GM19438 (cell line): ENCODE measurements at regions not wholly inside any gene's neighbourhood (a gene's known extent, or its start where the extent isn't known, plus 50 kb on each side); places are given as distances from the start of the nearest gene placed in this dataset.
"Not testable (repeated sequence)": the region's sequence is repeated elsewhere in the genome, so short reads cannot be mapped to it uniquely, and the experiment has no call there.

ENCODE experiments used
- ATAC-seq: cut with Tn5 transposase; IDR thresholded peaks from one replicate; pipeline ENCODE4 v1.9.1; 2021; ENCODE audit warnings: low read depth; ENCODE audit not compliant: unreplicated experiment

- ATAC-seq, result not testable (repeated sequence)
These were observed 113.4 kb downstream of the XPNPEP1 start for GRCh38 chr10:109809954-109810353.

- ATAC-seq, result not testable (repeated sequence)
These were observed 122.1 kb downstream of the XPNPEP1 start for GRCh38 chr10:109801191-109801590.

GRCh38 chr10:109790647-109791046 lies 132.7 kb downstream of the XPNPEP1 start:
- ATAC-seq, result no peak

GRCh38 chr10:109784236-109784635 lies 139.1 kb downstream of the XPNPEP1 start:
- no peak for ATAC-seq

GRCh38 chr10:109783286-109783685 lies 140.0 kb downstream of the XPNPEP1 start:
- ATAC-seq, result no peak

- no peak for ATAC-seq
These were observed 142.3 kb downstream of the XPNPEP1 start for GRCh38 chr10:109780997-109781396.

DNA sequence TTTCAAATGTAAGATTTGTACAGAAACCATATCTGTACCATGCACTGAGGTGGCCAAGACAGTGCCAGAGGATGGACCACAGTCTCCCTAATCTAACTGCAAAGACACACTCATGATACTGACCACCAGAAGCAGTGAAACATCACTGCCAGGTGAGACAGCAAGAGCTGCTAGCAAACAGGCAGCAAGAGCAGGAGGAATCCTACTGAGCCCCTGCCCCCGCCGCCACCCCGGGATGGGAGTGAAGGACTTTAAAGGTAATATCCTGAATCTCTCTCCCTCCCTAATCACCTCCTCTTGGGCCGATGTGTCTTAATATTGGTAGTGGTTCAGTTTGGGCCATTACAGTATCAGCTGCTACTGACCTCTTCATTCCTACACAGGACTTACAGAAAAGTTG lies 144.3 kb downstream of the XPNPEP1 start:
- no peak for ATAC-seq

- no peak for ATAC-seq
These were observed 149.2 kb downstream of the XPNPEP1 start for GRCh38 chr10:109774121-109774440.

DNA sequence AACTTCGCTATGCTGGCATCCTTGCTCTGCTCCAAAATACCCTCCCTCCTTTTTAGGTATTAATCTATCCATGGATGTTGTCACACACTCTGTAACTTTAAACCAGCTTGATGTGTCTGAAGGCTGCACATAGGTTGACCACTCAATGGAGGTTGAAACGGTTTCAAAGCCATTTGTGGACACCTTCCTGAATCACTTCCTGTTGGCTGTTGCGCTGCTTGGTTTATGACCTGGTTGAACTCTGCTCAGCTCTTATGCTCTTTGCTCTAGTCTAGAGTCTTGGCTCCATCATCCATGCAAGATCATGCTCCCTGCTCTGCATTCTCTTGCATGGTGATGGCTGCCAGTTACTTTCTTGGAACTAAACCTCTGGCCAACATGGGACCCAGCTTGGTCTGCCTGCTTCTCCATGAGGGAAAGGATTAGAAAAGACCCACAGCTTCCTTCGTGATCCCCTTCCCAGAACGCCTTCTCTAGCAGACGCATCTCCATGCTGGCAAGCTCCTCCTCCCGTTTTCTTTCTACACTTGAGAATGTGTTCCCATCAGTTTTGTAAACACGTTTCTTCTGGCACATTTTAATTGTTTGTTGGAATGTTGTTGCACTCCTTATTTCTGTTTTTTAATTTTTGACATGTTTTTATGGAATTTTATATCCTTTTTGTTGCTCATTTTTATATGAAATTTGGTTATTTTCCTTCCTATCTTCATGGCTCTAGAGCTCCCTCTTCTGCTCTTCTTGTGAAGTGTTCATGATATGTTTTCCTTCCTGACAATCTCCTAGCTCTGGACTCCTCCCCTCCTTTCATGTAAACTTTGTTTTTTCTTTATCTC lies 149.8 kb downstream of the XPNPEP1 start:
- no peak for ATAC-seq

DNA sequence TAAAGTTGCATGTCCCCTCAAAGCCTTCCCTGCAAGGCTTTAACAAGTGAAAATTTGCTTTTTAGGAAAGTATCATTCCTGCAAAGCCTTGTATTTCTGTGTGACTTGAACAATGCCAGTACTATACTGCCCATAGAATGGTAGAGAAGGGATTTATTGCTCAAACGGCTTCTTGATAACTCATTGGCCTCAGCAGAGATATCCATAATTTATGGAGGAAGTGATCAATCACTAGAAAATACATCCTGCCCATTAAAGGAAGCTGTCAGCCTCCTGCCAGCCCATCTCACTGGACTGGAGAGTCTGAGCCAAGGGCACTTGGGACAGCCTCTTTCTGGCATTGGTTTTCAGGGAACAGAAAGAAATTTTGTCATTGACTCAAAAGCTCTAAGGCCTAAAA lies 152.6 kb downstream of the XPNPEP1 start:
- no peak for ATAC-seq

GRCh38 chr10:109769966-109770365 lies 153.3 kb downstream of the XPNPEP1 start:
- ATAC-seq, result no peak

DNA sequence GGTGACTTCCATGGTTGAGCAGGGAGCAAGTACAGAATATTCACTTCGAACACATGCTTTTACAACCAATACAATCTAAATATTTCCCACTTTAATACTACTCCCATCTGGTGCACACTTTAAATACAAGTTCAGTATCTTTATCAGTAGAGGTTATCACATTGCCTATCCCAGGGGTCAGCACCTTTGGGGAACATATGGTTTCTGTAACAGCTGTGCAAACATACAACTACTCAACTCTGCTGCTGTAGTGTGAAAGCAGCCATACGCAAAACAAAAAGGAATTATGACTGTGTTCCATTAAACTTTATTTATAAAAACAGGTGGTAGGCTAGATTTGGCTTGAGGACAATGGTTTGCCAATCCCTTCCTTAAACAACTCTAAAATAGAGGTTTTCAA lies 157.5 kb downstream of the XPNPEP1 start:
- no peak for ATAC-seq

- ATAC-seq, result no peak
These were observed 160.8 kb downstream of the XPNPEP1 start for GRCh38 chr10:109762555-109762954.

- ATAC-seq, result not testable (repeated sequence)
These were observed 165.6 kb downstream of the XPNPEP1 start for GRCh38 chr10:109757670-109758069.

DNA sequence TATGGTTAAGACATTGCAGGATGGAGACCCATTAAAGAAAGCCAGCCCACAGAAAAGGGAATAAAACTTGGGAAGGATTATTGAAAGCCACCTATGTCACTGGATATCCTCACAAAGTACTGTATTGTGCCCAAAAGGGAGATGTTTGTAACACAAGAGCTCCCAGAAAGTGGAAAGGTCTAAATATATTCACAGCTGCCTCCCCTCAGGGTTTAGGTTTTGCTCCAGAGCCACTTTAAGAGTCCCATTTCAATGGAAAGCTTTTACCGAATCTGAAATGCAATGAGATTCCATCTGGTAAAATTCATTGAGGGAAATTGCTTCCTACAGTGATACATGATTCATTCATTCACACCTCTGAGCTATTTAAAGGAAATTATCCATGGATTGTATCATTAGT lies 176.4 kb downstream of the XPNPEP1 start:
- no peak for ATAC-seq

GRCh38 chr10:109744020-109744419 lies 179.3 kb downstream of the XPNPEP1 start:
- ATAC-seq, result no peak

GRCh38 chr10:109743574-109743973 lies 179.7 kb downstream of the XPNPEP1 start:
- no peak for ATAC-seq

- no peak for ATAC-seq
These were observed 180.2 kb downstream of the XPNPEP1 start for GRCh38 chr10:109743146-109743545.

DNA sequence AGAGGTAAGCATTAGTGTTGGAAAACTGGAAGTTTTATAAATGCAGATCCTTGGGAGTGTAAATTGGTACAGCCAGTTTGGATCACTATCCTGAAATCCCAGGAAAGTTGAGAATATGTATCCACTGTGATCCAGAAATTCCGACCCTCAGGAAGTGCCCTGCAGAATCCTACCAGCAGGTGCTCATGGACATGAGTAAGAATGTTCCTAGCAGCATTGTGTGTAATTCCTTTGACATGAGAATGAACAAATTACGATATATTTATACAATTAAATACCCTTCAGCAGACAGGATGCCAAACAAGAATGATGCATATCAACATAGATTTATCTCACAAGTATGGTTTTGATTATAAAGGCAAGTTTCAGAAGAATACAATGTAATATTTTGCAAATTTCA lies 181.6 kb downstream of the XPNPEP1 start:
- ATAC-seq, result no peak

- no peak for ATAC-seq
These were observed 182.9 kb downstream of the XPNPEP1 start for GRCh38 chr10:109740436-109740835.

GRCh38 chr10:109737626-109738025 lies 185.7 kb downstream of the XPNPEP1 start:
- ATAC-seq, result no peak

DNA sequence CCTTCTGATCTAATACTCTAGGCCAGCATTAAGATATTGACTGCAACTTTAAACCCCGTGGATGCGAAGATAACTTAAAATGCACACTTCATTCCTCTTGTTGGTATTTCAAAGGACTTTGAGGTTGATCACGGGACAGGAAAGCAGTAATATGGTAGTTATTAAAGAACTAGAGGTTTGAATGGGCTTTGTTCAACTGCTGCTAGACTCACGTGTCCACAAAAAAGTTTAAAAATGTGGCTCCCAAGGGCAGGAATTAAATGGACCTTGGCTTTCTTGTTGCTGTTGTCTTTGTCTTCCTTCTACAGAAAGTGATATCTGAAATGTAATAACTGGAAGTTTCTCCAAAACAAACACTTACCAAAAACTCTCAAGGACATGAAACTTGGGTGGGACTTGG lies 186.3 kb downstream of the XPNPEP1 start:
- no peak for ATAC-seq

GRCh38 chr10:109735776-109736175 lies 187.5 kb downstream of the XPNPEP1 start:
- no peak for ATAC-seq
